ENCODE measurements at regions not wholly inside any gene's neighbourhood (a gene's known extent, or its start where the extent isn't known, plus 50 kb on each side); places are given as distances from the start of the nearest gene placed in this dataset.
"Not testable (repeated sequence)": the region's sequence is repeated elsewhere in the genome, so short reads cannot be mapped to it uniquely, and the experiment has no call there.

GRCh38 chr4:114088481-114088880 is 109.0 kb upstream of the ARSJ start:
- peak; percentile 10 for DNase-seq

DNA sequence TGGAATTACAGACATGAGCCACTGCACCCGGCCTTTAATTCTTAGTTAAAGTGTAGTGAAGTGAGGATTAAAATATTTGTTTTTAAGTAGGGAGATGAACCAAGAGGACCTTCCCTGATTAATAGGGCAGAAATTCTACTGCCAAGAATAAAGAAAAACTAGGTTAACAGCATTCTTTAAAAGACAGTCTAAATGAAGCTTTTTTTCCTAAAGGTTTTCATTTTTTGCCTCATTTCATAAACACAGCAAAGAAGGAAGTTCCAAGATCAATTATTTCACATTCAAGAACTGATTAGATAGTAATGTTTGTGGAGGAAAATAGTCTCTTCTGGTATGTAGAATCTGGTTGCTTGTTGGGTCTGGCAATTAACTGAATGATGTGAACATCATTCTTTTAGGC is 112.1 kb upstream of the ARSJ start:
- peak; percentile 14 for DNase-seq

DNA sequence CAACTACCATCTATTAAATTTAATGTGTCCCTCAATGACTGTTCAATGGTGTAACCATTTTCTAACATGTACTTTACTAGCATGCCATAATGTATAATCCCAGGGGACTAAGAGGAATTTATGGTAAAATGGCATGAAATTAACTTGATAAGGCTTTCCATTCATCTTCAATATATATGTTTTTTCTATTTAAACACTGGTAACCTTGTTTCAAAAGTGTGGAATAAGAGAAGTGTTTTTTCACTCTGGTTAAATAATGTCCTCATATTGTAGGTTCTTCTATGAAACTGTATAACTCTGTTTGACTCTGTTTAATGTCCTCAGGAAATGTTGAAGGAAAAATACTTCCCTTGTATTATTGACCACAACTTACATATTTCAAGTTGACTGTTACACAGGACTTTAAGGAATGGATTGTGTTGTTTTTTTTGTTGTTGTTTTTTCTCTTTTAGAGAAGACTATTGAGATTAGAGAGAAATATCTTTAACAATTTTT is 113.8 kb upstream of the ARSJ start:
- DNase-seq: no peak

GRCh38 chr4:114100288-114101031 is 121.0 kb upstream of the ARSJ start:
- peak; percentile 16 for DNase-seq

- no peak for DNase-seq
Observed at GRCh38 chr4:114103908-114104307, 124.5 kb upstream of the ARSJ start.

DNA sequence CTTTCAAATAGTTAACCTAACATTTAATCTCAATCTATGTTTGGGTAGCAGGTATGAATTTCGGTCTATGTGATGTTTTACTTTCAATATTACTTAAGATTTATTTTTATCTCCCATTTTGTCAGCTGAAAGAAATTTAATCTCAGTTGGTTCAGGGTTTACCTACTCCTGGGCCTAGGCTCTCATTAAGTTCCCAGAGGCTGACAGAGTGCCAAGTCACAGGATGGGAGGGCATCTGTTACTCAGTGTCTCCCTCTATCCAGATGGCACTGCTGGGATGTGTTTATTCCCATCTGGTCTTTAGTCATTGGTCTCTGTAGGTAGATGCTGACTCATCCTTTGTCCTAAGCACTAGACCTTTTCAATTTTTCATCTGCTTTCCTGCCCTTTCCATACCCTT is 129.4 kb upstream of the ARSJ start:
- peak; percentile 28 for DNase-seq

DNA sequence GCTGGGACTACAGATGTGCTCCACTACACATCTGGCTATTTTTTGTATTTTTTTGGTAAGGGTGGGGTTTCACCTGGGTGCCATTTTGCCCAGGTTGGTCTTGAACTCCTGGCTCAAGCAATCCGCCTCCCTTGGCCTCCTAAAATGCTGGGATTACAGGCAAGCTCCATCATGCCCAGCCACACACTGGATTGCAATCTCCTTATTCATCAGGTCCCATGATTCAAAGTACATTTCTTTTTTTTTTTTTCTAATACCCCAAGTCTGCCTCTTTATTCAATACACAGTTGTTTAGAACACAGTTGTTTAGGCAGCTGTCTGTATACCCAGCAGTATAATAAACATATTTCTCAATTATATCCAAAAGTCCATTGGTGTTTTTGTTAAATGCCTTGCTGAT is 130.3 kb upstream of the ARSJ start:
- DNase-seq: no peak

- no peak for DNase-seq
Observed at GRCh38 chr4:114115526-114115925, 136.1 kb upstream of the ARSJ start.

- DNase-seq: no peak
Observed at GRCh38 chr4:114116861-114117260, 137.4 kb upstream of the ARSJ start.

DNA sequence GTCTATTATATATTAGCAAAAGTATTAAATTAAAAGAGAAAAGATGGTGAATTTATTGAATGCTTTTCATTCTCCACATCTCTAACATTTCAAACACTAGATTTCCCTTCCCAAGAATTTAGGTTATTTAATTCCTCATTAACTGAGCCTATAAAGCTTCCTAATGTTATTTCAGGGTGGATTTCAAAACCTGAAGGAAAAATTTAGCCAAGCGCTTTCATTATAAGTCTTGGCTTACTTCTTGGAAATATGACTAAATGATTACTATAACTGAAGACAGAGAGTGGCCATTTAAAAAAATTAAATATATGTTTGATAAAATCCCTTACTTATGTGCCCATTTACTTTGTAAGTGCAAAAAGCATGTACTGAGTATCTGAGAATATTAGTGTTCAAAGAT is 141.8 kb upstream of the ARSJ start:
- no peak for DNase-seq

- DNase-seq: no peak
Observed at GRCh38 chr4:114132199-114132598, 152.8 kb upstream of the ARSJ start.

DNA sequence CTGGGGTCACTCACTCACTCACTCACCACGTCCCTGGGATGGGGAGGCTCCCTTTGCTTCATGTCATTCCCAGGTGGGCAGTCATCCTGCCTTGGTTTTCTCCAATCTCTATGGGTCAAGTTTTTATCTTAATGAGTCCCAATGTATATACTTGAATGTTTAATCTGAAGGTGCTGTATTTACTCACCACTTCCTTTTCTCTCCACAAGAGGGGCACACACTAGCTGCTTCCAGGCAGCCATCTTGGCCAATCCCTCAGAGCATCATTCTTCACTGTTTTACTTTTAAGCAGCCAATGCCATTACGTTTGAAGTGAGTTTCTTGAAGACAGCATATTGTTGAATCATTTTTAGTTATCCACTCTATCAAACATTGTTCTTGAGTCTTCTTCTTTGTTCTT is 153.4 kb upstream of the ARSJ start:
- DNase-seq: no peak

- peak; percentile 61 for DNase-seq
Observed at GRCh38 chr4:114136069-114136468, 156.6 kb upstream of the ARSJ start.

DNA sequence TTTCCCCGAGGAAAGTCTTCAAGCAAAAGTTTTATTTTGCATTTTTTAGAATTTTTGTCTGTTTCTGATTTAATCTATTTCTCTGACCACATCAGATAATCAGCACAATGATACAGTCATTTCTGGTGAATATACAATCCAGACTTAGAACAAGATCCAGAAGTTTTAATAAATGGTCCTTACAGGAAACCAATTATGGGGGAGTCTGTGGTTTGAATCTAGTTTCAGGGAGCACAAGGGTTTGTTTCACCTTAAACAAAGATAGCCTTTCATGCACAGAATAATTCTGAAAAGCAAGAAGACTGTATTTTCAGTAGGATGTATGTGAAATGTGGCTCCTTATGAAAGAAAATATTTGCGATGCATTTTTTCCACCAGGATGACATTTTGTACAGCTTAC is 158.5 kb upstream of the ARSJ start:
- DNase-seq: no peak

DNA sequence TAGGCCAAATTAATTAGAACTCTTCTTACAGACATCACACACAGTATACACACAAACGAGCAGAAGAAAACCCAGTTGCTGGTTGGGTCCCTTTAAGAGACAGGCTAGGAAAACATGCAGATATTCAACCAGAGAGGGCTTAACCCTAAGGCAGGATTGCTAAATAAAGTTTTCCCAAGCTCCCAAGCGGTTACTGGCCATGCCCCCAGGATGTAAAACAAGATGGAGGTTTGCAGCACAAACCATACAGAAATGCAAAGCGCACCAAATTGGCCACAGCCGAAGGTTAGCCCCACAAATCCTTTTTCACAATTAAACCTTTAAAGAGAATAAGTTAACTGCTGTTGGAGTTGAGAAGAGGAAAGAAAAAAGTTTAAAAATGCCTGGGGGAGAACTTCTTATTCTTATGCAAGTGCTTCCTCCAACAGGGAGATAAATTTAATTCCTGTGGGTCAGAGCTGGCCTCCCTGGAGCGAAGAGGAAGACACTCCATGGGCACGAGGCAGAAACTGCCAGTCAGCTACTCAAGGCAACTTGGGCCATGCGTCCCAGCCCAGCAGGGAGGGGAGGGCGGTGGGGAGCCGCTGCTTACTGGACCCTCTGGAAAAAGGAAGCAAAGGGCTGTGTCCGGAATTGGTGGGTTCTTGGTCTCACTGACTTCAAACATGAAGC is 167.6 kb upstream of the ARSJ start:
- DNase-seq: no peak

DNA sequence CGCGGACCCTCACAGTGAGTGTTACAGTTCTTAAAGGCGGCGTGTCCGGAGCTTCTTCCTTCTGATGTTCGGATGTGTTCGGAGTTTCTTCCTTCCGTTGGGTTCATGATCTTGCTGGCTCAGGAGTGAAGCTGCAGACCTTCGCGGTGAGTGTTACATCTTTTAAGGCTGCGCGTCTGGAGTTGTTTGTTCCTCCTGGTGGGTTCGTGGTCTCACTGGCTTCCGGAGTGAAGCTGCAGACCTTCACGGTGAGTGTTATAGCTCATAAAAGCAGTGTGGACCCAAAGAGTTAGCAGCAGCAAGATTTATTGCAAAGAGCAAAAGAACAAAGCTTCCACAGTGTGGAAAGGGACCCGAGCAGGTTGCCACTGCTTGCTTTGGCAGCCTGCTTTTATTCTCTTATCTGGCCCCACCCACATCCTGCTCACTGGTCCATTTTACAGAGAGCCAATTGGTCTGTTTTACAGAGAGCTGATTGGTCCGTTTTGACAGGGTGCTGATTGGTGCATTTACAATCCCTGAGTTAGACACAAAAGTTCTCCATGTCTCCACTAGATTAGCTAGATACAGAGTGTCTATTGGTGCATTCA is 168.3 kb upstream of the ARSJ start:
- DNase-seq: not testable (repeated sequence)

GRCh38 chr4:114148372-114149070 is 169.1 kb upstream of the ARSJ start:
- not testable (repeated sequence) for DNase-seq

- peak; percentile 15 for DNase-seq
Observed at GRCh38 chr4:114156371-114156770, 176.9 kb upstream of the ARSJ start.

GRCh38 chr4:114161809-114162208 is 182.4 kb upstream of the ARSJ start:
- no peak for DNase-seq

- no peak for DNase-seq
Observed at GRCh38 chr4:114163051-114163450, 183.6 kb upstream of the ARSJ start.

DNA sequence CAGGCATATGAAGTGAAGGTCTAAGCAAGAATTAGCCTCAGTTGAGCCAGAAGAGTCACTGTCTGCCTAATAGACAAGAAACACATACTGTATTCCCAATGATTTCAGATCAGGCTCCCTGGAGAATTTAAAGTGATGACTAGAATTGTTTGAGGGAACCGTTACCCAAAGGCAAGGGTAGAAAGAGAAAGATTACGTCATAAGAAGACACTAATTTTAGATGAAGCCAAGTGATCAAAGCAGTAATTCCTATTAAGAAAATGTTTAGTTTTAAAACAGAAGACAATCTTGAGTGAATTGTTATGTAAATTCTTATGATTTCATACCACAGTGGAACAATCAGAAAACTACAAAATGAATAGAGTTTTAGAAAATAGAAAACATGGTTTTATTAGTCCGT is 194.5 kb upstream of the ARSJ start:
- DNase-seq: no peak

DNA sequence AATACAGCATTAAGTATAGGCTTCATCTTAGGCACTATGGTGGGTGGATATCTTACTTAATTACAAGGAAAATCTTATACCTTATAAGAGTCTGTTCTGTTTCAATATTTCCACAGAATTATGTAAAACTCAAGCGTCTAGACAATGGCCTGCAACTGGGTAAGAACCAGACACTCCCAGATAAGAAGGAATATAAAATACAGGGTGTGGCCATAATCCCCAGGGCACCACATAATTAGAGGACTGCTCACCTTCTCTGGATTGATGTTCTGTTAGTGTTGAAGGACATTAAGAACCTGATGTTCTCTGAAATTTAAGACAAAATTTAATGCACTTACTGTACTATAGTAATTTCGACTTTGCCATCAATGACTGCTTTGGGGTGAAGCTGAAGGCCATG is 198.2 kb upstream of the ARSJ start:
- no peak for DNase-seq

DNA sequence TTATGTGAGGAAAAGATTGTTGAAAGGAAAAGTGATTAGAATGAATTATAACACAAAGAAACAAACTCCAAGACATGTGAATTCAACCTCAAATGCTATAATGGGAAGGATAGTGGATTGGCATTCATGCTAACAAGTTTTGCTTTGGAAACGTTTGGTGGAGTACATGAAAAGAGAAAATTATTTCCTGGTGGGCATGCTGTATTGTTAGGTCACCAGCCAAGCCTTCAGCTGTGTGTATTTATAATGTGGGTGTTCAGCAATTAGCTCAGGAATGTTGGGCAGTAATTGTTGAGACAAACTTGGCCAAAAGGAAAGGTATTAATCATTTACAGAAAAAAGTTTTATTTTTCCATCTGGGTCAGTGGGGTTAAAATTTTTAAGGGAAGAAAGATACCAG is 198.9 kb upstream of the ARSJ start:
- DNase-seq: peak; percentile 37

DNA sequence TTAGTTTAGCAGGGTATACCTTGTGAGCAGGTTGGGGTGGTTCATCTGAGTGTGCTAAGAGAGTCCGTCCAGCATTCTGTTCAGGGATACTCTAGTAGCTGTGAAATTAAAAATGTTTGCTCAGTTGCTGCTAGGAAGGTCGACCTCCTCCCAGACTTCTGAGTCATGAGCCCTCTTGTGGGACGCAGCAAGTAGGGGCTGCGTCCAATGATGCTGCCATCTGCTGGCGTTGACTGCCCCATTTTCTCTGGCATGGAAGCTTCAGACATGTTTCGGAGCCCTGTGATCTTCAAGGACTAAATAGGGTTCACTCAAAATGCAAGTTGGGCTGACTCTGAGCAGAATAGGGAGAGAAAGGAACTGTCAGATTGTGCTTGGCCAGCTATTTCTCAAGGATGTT is 201.0 kb upstream of the ARSJ start:
- DNase-seq: peak; percentile 70

Data from fibroblast of skin of right quadriceps (primary cell).